ENCODE measurements at regions not wholly inside any gene's neighbourhood (a gene's known extent, or its start where the extent isn't known, plus 50 kb on each side); places are given as distances from the start of the nearest gene placed in this dataset.

GRCh38 chr6:156647140-156647784 is 129.9 kb upstream of the ARID1B start:
- no peak for DNase-seq

- DNase-seq = no peak
These were observed 130.7 kb upstream of the ARID1B start for GRCh38 chr6:156646496-156646895.

- DNase-seq = no peak
These were observed 132.1 kb upstream of the ARID1B start for GRCh38 chr6:156645097-156645496.

- no peak for DNase-seq
These were observed 138.0 kb upstream of the ARID1B start for GRCh38 chr6:156639009-156639721.

- no peak for DNase-seq
These were observed 138.6 kb upstream of the ARID1B start for GRCh38 chr6:156638581-156638980.

GRCh38 chr6:156634951-156635371 is 142.2 kb upstream of the ARID1B start:
- DNase-seq = no peak

- no peak for DNase-seq
These were observed 143.1 kb upstream of the ARID1B start for GRCh38 chr6:156634048-156634447.

GRCh38 chr6:156633291-156633690 is 143.9 kb upstream of the ARID1B start:
- DNase-seq = no peak

- DNase-seq = peak; percentile 5
These were observed 146.4 kb upstream of the ARID1B start for GRCh38 chr6:156630613-156631302.

- DNase-seq = no peak
These were observed 148.4 kb upstream of the ARID1B start for GRCh38 chr6:156628805-156629204.

GRCh38 chr6:156627524-156627923 is 149.7 kb upstream of the ARID1B start:
- DNase-seq = no peak

GRCh38 chr6:156622185-156622584 is 155.0 kb upstream of the ARID1B start:
- no peak for DNase-seq

- DNase-seq = no peak
These were observed 156.8 kb upstream of the ARID1B start for GRCh38 chr6:156620331-156620730.

- no peak for DNase-seq
These were observed 158.5 kb upstream of the ARID1B start for GRCh38 chr6:156618600-156619205.

GRCh38 chr6:156617941-156618340 is 159.2 kb upstream of the ARID1B start:
- no peak for DNase-seq

GRCh38 chr6:156617376-156617775 is 159.8 kb upstream of the ARID1B start:
- DNase-seq = no peak

- DNase-seq = no peak
These were observed 160.7 kb upstream of the ARID1B start for GRCh38 chr6:156616495-156616894.

GRCh38 chr6:156613996-156614395 is 163.2 kb upstream of the ARID1B start:
- DNase-seq = no peak

- DNase-seq = no peak
These were observed 164.8 kb upstream of the ARID1B start for GRCh38 chr6:156612361-156612760.

GRCh38 chr6:156602066-156602385 is 175.2 kb upstream of the ARID1B start:
- DNase-seq = no peak

- DNase-seq = no peak
These were observed 175.8 kb upstream of the ARID1B start for GRCh38 chr6:156601152-156602065.

- no peak for DNase-seq
These were observed 176.5 kb upstream of the ARID1B start for GRCh38 chr6:156600678-156601077.
